Spleen (tissue), 7 donors: ENCODE measurements at regions not wholly inside any gene's neighbourhood (a gene's known extent, or its start where the extent isn't known, plus 50 kb on each side); places are given as distances from the start of the nearest gene placed in this dataset.

Experiments used
- POLR2A ChIP-seq, 3 donors: fragments of 450-650 bp; IDR thresholded peaks; one replicate each; pipeline ENCODE4 v1.5.1; 2017; ENCODE audit warnings: antibody characterized with exemption in 3 of 3, mild to moderate bottlenecking in 1 of 3
- POLR2AphosphoS5 ChIP-seq, 3 donors: sonication (generic); formaldehyde crosslinking; IDR thresholded peaks; one replicate each; pipeline ENCODE4 v1.5.1; 2017; ENCODE audit warnings: antibody characterized with exemption in 3 of 3
- TF ChIP-seq, protein P1 (sequence below), 11 experiments: fragments of 200-600 bp in 7 of 11; fragments of 450-650 bp in 4 of 11; sonication (generic) in 4 of 11; IDR thresholded peaks in 8 of 11; conservative IDR thresholded peaks in 3 of 11; 1 replicate in 7 of 11; 2 replicates in 4 of 11; pipeline versions ENCODE4 v1.4.0 to v1.8.0; 2016 to 2021; ENCODE audit warnings: antibody characterized with exemption in 11 of 11, inconsistent platforms in 4 of 11, mild to moderate bottlenecking in 1 of 11
- donor health status: DM: no; HTN: no; CAD: no; lungs with moderate emphysema.
- donor health status: DM: no; HTN: no; CAD: no.
- donor health status: DM: no; HTN: no; CAD: no.

DNA sequence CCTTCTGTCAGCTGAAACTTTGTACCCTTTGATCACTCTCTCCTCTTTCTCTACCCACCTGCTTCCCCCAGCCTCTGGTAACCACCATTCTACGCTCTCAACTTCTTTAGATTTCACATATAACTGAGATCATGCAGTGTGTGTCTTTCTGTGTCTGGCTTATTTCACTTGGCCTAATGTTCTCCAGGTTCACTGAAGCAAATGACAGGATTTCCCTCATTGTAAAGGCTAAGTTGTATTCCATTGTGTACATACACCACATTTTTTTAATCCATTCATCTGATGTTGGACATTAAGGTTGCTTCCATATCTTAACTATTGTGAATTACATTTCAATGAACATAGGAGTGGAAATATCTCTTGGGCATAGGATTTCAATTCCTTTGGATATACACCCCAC lies 207.6 kb downstream of the MIAT start:
- no peak for TF ChIP-seq POLR2A (IDR thresholded peaks at IDR 0.05)
- TF ChIP-seq, protein P1, sequence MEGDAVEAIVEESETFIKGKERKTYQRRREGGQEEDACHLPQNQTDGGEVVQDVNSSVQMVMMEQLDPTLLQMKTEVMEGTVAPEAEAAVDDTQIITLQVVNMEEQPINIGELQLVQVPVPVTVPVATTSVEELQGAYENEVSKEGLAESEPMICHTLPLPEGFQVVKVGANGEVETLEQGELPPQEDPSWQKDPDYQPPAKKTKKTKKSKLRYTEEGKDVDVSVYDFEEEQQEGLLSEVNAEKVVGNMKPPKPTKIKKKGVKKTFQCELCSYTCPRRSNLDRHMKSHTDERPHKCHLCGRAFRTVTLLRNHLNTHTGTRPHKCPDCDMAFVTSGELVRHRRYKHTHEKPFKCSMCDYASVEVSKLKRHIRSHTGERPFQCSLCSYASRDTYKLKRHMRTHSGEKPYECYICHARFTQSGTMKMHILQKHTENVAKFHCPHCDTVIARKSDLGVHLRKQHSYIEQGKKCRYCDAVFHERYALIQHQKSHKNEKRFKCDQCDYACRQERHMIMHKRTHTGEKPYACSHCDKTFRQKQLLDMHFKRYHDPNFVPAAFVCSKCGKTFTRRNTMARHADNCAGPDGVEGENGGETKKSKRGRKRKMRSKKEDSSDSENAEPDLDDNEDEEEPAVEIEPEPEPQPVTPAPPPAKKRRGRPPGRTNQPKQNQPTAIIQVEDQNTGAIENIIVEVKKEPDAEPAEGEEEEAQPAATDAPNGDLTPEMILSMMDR (IDR thresholded peaks at IDR 0.05 in 8 of 11, conservative IDR thresholded peaks at IDR 0.05 in 3 of 11), result no peak
- TF ChIP-seq POLR2AphosphoS5 (IDR thresholded peaks at IDR 0.05), result no peak
